ENCODE measurements at regions not wholly inside any gene's neighbourhood (a gene's known extent, or its start where the extent isn't known, plus 50 kb on each side); places are given as distances from the start of the nearest gene placed in this dataset.

- FAIRE-seq, result no peak
These were observed 147.9 kb downstream of the IMPG2 start for GRCh38 chr3:101172516-101172915.

GRCh38 chr3:101171681-101172191 is 148.6 kb downstream of the IMPG2 start:
- DNase-seq (ENCODE audit: insufficient read length, low spot score) (no peak), FAIRE-seq (no peak)

More at GRCh38 chr3:101172516-101172915, 147.9 kb downstream of the IMPG2 start:
- no peak for DNase-seq (ENCODE audit: insufficient read length, low spot score)

DNA sequence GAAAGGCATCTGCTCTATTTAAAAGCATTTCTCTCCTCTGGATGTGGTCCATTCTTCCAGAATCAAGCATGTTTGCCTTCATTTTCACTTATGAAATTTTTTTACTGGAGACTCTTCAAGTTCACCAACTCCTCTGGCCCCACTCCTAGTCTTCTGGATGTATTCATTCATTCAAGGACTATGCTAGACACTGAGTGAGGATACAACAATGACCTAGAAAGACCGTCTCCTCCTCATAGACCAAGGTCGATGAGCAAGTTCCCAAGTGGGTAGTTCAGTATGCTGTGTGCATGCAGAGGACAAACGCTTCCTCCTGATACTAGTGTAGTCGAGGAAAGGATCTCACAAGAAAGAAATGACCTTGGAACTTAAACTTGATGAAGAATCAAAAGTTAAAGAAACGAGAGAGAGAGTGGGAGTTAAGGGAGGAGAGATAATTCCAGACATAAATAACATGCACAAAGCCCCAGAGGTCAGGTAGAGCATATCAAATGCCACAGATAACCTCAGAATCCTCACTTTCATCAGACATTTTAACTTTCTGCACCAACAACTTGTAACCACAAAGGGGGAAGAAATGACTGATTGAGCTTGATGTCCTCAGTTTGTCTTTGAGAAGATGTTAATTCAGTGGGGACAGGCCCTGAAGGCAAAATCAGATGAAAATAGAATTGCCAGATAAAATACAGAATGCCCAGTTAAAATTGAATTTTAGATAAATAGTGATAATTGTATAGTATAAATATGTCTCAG is 149.4 kb downstream of the IMPG2 start:
- no peak for FAIRE-seq
- DNase-seq (ENCODE audit: insufficient read length, low spot score), result no peak

DNA sequence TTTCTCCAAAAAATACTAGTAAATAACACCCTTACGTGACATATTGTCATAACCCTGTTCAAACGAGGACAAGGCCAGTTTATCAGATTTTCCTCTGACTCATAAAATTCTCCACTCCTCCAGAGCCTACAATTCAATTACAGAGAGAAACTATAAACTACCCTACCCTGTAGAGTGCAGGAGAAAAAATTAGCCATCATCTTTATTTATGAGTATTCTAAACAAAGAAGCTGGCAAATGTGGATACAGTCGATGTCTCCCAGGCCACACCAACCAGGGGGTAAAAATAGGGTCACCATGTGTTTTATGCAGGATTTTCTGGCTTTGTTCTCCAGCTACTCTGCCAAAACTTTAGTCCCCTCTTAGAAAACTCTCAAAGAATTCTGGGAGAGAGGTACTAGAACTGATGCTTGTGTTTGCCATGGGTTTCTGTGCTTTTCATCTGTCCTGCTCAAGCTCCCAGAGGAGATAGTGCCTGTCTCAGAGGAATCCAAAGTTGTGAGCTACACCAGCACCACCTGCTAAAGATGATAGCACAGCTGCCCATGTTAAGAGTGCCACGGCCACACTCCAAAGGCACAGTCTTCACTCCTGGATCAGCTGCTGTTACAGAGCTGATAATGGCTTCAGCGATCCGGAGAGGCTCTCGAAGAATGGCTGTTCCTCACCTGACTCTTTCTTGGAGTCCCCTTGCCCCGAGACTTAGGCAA is 150.2 kb downstream of the IMPG2 start:
- peak; percentile 1 for DNase-seq (ENCODE audit: insufficient read length, low spot score)
- FAIRE-seq, result no peak

DNA sequence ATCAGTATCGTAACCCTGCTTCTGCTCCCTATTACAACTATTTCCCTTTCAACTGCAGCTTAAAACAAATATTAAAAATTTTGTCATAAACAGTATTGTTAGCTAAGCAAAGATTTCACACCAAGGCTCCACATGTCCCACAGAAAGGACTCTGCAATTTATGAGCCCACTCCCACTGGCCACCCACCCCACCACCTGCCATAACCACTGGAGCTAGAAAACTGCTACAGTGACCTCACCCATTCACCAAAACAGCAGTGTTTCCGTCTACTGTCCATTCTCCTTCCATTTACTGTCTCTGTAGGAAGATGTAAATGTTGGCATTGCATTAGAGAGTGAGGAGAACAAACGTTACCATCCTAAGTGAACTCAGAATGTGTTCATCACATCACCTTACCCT is 150.9 kb downstream of the IMPG2 start:
- no peak for DNase-seq (ENCODE audit: insufficient read length, low spot score)
- no peak for FAIRE-seq

GRCh38 chr3:101167376-101167775 is 153.0 kb downstream of the IMPG2 start:
- no peak for DNase-seq (ENCODE audit: insufficient read length, low spot score)

DNA sequence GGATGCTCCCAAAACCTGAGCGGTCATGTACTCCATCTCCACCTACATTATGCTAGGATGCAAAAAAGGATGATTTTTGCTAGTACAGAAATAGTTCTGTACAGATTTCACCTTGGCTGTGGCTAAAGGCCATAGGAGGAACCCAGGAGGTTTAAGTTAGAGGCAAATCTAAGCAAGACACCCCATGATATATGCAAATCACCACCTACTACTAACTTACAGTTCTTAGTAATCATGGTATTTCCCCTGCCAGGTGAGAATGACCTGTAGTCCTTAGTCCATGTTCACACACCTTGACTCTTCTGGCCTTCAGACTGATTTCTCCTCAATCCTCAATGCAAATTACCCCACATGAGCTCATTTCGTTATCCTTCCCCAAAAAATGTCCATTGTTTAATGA is 154.2 kb downstream of the IMPG2 start:
- no peak for FAIRE-seq
- no peak for DNase-seq (ENCODE audit: insufficient read length, low spot score)

More at GRCh38 chr3:101167376-101167775, 153.0 kb downstream of the IMPG2 start:
- no peak for FAIRE-seq

- FAIRE-seq (no peak), DNase-seq (ENCODE audit: insufficient read length, low spot score) (no peak)
These were observed 156.8 kb downstream of the IMPG2 start for GRCh38 chr3:101163554-101163953.

GRCh38 chr3:101159478-101159877 is 160.9 kb downstream of the IMPG2 start:
- DNase-seq (ENCODE audit: insufficient read length, low spot score) (no peak), FAIRE-seq (no peak)

- no peak for FAIRE-seq
These were observed 162.0 kb downstream of the IMPG2 start for GRCh38 chr3:101158374-101158773.

GRCh38 chr3:101156787-101157345 is 163.5 kb downstream of the IMPG2 start:
- FAIRE-seq (no peak), DNase-seq (ENCODE audit: insufficient read length, low spot score) (no peak)

More at GRCh38 chr3:101158374-101158773, 162.0 kb downstream of the IMPG2 start:
- DNase-seq (ENCODE audit: insufficient read length, low spot score), result no peak

- DNase-seq (ENCODE audit: insufficient read length, low spot score), result no peak
- FAIRE-seq, result no peak
These were observed 162.6 kb upstream of the ABI3BP start for GRCh38 chr3:101155825-101156224.

DNA sequence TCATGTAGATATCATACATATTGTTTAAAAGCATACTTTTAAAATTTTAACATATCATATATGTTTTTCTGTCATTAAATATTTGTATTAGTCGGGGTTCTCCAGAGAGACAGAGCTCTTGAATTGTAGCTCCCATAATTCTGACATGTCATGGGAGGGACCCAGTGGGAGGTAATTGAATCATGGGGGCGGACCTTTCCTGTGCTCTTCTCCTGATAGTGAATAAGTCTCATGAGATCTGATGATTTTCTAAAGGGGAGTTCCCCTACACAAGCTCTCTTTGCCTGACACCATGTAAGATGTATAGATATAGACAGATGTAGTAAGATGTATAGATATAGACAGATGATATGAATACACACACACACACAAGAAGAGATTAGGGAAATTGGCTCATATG is 161.2 kb upstream of the ABI3BP start:
- FAIRE-seq (no peak), DNase-seq (ENCODE audit: insufficient read length, low spot score) (no peak)

DNA sequence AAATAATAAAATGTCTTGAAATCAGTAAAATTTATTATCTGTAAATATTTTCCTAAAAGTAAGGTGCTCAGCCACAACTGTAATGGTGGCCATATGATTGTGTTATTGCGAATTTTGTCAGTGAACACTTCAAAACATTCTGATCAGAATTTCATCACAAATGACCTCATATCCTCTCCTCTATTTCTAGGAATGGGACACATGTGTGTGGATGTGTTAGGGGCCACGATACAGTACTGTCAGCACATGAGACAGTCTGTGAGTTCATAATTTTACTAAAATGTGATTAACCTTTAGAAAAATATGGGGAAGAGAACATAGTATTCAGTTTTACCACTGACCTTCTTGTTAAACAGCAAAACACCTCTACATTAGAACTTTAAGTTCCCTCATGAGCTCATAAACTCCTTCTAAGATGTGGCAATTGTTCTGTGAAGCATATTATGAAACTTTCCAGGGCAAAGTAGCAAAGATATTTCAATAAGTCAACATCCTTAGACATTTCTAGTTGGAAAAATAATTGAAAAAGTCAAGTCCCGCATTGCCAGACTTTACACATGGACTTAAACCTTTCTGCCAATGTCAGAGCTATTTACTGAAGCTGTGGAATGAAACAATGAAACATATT is 158.2 kb upstream of the ABI3BP start:
- FAIRE-seq, result no peak

GRCh38 chr3:101150504-101150903 is 157.3 kb upstream of the ABI3BP start:
- DNase-seq (ENCODE audit: insufficient read length, low spot score) (no peak), FAIRE-seq (no peak)

More for the DNA sequence above, 158.2 kb upstream of the ABI3BP start:
- DNase-seq (ENCODE audit: insufficient read length, low spot score), result no peak

- DNase-seq (ENCODE audit: insufficient read length, low spot score) (no peak), FAIRE-seq (no peak)
These were observed 156.5 kb upstream of the ABI3BP start for GRCh38 chr3:101149707-101150106.

DNA sequence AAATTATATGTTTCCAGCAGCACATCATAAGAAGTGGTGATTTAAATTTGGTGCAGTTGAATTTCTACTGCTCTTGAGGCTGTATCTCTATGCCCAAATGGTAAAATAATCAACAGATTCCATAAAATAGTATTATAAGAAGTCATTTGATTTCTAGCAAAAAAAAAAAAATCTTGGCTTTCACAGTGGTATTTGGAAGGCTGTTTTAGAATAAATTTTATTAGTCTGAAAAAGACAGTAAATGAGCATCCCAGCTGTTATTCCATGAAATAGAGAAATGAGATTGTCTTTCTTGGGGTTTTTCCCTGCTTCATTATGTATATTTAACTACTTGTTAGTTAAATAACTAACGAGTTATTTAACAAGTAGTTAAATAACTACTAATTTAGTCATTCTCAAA is 156.0 kb upstream of the ABI3BP start:
- no peak for FAIRE-seq

DNA sequence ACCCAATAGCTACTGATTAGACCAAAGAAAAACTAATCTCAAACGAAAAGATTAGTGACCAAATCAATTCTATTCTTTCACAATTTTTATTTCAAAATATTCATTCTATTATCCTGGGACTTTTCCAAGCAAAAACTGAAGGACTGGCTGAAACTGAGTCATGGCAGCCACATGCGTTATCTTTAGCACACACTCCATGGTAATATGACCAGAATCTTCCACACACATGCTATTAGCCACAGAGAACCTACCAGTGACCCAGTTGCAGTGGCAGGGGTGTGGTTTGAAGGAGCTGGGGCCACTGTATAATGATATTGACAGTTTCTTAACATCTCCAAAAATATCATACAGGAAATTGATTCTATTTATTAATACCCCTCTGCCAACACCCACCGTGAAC is 154.8 kb upstream of the ABI3BP start:
- no peak for DNase-seq (ENCODE audit: insufficient read length, low spot score)
- no peak for FAIRE-seq

More for the DNA sequence above, 156.0 kb upstream of the ABI3BP start:
- no peak for DNase-seq (ENCODE audit: insufficient read length, low spot score)

GRCh38 chr3:101146946-101147345 is 153.7 kb upstream of the ABI3BP start:
- DNase-seq (ENCODE audit: insufficient read length, low spot score) (no peak), FAIRE-seq (no peak)

DNA sequence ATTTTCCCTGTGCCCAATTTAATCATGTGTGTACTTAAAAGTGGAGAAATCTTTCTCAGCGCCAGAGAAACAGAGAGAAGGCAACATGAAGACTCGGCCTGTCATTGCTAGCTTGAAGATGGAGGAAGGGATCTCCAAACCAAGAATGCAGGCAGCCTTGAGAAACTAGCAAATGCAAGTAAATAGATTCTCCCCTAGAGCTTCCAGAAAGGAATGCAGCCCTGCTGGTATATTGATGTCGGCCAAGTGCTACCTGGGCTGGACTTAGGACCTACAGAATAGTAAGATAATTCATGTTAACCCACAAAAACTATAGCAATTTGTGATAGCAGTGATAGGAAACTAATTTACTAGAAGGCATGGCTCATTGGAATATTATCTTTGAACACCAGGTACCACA is 150.9 kb upstream of the ABI3BP start:
- DNase-seq (ENCODE audit: insufficient read length, low spot score), result no peak
- no peak for FAIRE-seq

DNA sequence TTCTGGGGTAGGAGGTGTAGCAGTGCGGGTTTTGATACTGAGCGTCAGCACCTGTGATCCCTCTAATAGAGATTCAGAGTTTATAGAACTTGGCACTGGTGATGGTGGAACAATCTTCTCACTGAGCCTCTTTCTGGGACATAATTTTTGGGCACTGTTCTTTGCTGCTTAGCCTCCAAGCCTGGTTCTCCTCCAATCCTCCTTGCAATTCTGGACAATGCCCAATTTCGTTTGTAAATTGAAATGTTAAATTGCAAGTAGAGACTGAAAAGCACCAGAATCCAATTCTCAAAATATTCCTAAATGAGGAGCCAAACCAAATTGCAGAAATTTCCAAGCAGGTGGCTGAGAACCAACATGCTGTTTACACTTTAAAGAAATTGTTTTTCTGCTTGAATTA is 149.8 kb upstream of the ABI3BP start:
- FAIRE-seq (no peak), DNase-seq (ENCODE audit: insufficient read length, low spot score) (no peak)
